NCI-H187 treated with DMSO at 0.1 percent for 48 hours (cell line): ENCODE measurements at regions not wholly inside any gene's neighbourhood (a gene's known extent, or its start where the extent isn't known, plus 50 kb on each side); places are given as distances from the start of the nearest gene placed in this dataset.
A peak's percentile ranks its signal among the peaks of the same experiment; 100 is the strongest.
"Not testable (repeated sequence)": the region's sequence is repeated elsewhere in the genome, so short reads cannot be mapped to it uniquely, and the experiment has no call there.

Experiments used
- DNase-seq: peaks from one replicate; lab custom pipeline; 2025; lab: John Stamatoyannopoulos, UW

DNA sequence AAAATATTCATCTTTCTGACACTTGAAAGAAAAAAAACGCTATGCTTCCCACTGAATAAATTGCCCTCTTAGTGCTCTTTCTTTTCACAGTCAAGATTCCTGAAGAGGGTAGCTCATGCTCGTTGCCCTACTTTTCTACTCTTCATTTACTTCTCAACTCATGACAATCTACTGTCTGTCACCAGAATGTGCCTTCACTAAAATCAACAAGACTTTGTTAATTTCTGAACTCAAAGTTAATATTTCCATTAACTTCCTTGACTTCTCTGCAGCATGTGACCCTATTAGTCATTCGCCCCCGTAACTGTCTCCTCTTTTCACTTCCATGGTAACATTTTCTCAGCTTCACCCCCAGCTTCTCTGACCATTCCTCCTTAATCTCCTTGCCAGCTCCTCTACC, 98.9 kb upstream of the MAPRE2 start:
- no peak for DNase-seq

DNA sequence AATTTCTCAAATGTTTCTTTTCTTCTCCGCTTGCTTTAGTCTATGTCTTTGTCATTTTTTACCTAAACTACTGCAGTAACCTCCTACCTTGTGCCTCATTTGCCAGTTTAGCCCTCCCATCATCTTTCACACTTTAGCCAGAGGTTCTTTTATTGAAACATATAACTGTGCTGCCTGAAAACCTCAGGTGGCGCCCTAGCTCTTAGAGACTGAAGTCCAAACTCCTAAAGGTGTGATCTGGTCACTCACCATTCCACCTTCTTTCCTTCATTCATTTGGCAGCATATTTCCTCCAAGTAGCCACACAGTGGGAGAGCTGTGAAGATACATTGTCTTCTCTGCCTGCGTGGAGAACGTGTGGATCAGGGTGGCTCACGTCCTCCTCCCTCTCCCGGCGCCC, 98.2 kb upstream of the MAPRE2 start:
- DNase-seq: no peak

DNA sequence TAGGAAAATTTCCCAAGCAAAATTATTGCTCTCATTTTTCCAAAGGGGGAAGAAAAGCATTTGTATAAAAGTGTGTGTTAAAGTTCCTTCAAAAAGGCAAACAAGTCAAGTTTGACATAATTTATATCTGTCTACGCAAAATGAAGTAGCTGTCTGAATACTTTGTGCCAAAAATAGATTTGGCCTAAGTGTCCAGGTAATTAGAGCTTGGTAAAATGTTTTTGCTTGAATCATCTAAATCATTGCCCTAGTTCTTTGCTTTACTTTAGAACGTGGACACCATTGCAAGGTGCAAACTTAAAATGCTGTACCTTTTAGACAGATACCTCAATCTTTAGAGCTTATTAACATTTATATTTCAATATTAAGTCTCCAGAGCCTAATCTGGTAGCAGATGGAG, 97.6 kb upstream of the MAPRE2 start:
- DNase-seq: no peak

GRCh38 chr18:34947711-34948125, 93.5 kb upstream of the MAPRE2 start:
- no peak for DNase-seq

GRCh38 chr18:34951625-34952379, 89.4 kb upstream of the MAPRE2 start:
- no peak for DNase-seq

GRCh38 chr18:34953212-34953611, 88.0 kb upstream of the MAPRE2 start:
- DNase-seq: no peak

- not testable (repeated sequence) for DNase-seq
Observed at GRCh38 chr18:34955494-34955893, 85.7 kb upstream of the MAPRE2 start.

- DNase-seq: no peak
Observed at GRCh38 chr18:34956663-34957062, 84.5 kb upstream of the MAPRE2 start.

DNA sequence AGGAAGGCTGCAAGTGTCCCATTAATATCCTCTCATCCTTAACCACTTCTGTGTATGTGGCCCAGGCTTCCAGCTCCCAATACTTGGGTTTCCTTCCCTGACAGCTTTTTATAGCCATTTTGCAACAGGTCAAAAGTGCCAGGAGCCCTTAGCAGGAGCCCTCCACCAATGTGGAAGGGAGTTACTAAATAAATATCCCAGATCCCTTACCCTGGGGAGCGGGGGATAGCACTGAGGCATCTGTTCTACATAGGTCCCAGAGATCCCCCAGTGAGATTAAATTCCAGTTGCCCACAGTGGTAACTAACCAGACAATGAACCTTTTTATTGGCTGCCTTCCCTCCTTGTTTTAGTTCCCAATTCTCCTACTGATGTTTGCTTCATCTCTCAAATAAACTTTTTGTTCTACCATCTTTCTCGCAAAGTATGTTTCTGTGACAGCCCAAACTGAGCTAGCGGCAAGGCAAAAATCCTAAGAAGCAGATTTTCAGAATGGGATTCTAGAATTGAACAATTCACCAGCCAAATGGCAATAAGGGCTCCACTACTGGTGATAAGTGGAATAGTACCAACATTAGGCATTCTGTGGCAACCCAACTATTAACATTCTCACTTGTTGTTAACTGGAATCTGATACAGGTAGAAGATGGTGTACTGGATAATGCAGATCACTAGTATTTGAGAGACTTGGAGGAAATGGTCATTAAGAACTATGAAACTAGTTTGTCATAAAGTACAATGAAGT, 83.9 kb upstream of the MAPRE2 start:
- no peak for DNase-seq

DNA sequence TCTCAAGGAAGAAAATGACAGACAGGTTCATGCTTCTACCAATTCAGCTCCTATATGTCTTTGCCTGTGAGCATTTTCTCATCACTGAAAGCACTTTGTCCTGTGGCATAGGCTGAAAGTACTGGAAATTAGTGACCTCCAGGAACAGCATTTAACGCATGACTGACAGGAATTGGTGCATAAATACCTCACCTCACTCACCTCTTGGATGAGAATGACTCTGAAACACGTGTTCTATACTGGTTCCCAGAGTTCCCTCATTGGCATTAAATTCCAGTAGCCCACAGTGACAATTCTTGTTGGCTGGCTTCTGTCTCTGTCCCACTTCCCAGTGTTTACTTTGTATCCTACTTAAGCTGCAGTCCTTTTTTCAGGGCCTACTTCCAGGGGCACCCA, 83.4 kb upstream of the MAPRE2 start:
- no peak for DNase-seq

- DNase-seq: no peak
Observed at GRCh38 chr18:34959211-34959829, 81.9 kb upstream of the MAPRE2 start.

DNA sequence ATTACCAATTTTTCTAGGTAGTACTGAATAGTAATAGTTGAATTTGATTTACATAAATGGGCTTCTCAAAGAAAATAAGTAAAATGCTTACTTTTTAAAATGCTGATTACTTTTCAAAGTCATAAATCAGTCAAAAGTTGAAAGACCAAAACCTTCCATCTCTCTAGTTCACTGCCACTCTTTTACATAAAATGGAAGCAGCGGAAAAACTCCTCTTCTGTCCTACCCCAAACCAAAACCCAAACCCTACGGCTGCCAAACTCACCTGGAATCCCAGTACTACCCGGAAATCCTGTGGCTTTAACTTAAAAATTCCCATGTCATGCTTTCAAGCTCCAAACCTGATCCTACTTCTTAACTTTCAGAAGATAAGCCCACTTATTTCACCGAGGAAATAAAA, 81.2 kb upstream of the MAPRE2 start:
- DNase-seq: no peak

DNA sequence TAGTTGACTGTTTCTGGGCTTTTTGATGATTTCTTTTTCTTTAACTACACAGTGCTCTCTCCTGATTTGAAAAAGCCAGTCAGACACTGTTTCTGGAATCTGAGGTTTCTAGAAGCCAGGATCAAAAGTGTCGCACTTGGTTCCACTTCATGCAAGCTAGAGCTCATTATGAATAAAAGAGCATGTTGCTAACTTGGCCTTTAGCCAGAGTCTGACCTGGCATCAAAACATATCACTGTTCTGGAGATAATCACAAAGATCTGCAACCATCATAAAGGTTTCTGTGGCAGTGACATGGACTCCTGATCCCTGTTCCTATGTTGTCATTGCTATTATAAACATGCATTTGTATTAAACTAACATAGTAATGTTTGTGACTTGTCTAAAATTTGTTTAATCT, 76.1 kb upstream of the MAPRE2 start:
- no peak for DNase-seq

DNA sequence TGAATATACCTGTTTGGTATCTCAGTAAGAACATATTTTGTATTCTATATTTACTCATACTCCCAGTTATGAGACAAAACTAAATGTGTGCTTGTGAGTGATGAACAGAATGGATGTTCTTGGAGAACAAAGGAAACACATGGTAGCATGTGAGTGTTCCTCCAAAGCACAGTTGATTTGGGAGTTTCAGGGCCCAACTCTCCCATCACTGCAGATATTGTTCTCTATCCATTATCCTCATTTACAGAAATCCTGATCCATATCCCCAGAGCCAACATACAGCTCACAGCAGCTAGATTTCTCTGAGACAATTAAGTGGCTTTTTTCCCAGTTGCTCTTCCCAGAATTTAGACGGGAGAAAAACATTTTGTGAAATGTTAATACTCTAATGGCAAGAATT, 75.6 kb upstream of the MAPRE2 start:
- no peak for DNase-seq

DNA sequence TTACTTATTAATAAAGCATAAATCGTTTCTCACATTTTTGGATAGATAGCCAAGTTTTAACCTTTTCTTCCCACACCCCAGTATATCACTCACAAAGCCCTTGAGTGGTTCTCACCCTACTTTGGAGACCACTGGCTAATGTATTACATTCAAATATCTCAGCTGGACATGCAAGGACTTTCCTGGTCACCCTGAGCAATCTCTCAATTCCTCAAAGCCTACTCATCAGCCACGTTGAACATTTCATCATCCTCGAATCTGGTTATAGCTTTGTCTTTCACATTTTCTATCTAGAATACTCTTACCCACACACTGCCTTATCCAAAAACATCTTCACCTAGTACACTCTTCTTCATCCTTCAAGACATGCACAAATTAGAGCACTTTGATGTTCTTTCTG, 71.1 kb upstream of the MAPRE2 start:
- no peak for DNase-seq

DNA sequence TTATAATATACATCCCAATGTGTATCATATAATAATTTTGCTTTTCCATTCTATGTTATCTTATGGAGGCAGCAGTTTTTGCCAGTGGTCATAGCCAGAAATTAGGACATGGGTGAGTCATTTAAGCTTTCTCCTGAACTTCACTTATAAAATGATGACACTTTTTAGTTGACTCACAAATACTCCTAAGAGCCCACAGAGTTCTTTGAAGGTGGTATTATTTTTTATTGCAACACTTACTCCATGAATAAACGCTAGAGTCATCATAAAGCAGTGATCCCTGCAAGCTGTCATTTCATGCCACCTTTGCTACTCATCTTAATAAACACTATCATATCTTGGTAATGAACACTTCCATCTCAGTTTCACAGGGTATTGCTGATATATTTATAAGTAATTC, 69.9 kb upstream of the MAPRE2 start:
- no peak for DNase-seq

DNA sequence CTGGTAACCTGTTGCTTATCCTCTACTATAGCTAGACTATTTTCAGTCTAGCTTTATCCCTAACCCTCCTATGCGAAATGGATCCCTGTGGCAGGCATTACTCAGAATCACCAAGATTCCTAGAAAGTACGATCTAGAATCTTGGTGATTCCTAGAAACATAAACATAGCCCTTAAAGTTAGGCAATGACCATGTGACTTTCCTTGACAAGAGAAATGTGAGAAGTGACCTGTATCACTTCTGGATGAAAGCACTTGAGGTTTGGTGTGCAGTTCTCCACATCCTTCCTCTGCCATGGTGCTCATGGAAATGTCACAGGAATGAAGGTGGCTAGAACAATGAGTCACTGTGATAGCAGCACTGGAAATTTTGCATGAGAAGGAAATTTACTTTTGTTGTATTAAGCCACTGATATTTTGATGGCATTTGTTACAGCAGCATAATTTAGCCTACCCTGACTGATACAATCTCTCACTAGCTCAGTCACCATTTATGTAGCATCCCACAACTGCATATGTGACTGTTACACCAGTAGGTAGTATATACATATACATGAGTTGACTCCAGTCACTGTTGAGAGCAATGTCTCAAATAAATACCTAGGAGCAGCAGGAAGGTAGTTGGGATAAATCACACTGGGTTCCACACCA, 68.3 kb upstream of the MAPRE2 start:
- DNase-seq: no peak

- no peak for DNase-seq
Observed at GRCh38 chr18:34976123-34976522, 65.1 kb upstream of the MAPRE2 start.

DNA sequence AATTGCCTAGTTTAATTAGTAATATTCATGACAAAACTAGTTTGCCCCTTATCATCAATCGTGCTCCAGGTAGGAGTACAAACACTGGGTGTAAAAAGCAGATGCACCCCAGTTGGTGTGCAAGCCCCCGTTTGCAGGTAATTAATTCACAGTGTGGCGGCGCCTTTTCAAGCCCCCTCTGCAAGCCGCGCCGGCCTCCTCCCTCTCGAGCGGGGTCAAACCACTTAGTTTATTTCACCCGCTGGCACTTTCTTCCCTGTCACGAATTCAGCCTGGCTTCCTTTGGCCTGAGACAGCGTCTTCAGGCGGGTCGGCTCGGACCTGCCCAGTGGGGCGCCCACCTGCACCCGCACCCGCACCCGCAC, 64.7 kb upstream of the MAPRE2 start:
- DNase-seq: no peak

GRCh38 chr18:34976899-34977837, 64.0 kb upstream of the MAPRE2 start:
- DNase-seq: peak; percentile 52

- no peak for DNase-seq
Observed at GRCh38 chr18:34977838-34978532, 63.2 kb upstream of the MAPRE2 start.
